ENCODE measurements at regions not wholly inside any gene's neighbourhood (a gene's known extent, or its start where the extent isn't known, plus 50 kb on each side); places are given as distances from the start of the nearest gene placed in this dataset.

- TF ChIP-seq CTCF (IDR thresholded peaks at IDR 0.05) (no peak), POLR2AphosphoS5 (IDR thresholded peaks at IDR 0.05) (no peak)
Observed at GRCh38 chr14:53252141-53252540, 99.0 kb upstream of the DDHD1 start.
